ENCODE measurements at regions not wholly inside any gene's neighbourhood (a gene's known extent, or its start where the extent isn't known, plus 50 kb on each side); places are given as distances from the start of the nearest gene placed in this dataset.
"Not testable (repeated sequence)": the region's sequence is repeated elsewhere in the genome, so short reads cannot be mapped to it uniquely, and the experiment has no call there.

GRCh38 chr1:5769146-5769545, 223.1 kb downstream of the NPHP4 start:
- Mint-ChIP-seq H3K27ac (no peak overlapping the region), H3K27me3 (peaks cover 17% of the 10 kb centered on the region), H3K36me3 (ENCODE audit: low read depth) (no peaks in the 10 kb centered on the region), H3K4me3 (no peak overlapping the region), H3K4me1 (no peaks in the 10 kb centered on the region), H3K9me3 (no peaks in the 10 kb centered on the region)
- ATAC-seq (ENCODE audit: low read depth): no peak
- intact Hi-C loops (cut with micrococcal nuclease): no loop called here
- CTCF ChIA-PET: no interaction called here
- POLR2A ChIA-PET: no interaction called here
- no peak for TF ChIP-seq CTCF (IDR thresholded peaks at IDR 0.05)
- no peak for DNase-seq

GRCh38 chr1:5768014-5768413, 224.2 kb downstream of the NPHP4 start:
- no peak for DNase-seq
- POLR2A ChIA-PET: no interaction called here
- CTCF ChIA-PET: no interaction called here

GRCh38 chr1:5766996-5767395, 225.2 kb downstream of the NPHP4 start:
- POLR2A ChIA-PET; H3K36me3 Mint-ChIP-seq (ENCODE audit: low read depth); H3K9me3 Mint-ChIP-seq; H3K27ac Mint-ChIP-seq; ATAC-seq (ENCODE audit: low read depth); H3K4me1 Mint-ChIP-seq; intact Hi-C loops (cut with micrococcal nuclease); DNase-seq; CTCF ChIA-PET; H3K4me3 Mint-ChIP-seq: not testable (repeated sequence)
- peaks cover 17% of the 10 kb centered on the region for H3K27me3 Mint-ChIP-seq

More at GRCh38 chr1:5768014-5768413, 224.2 kb downstream of the NPHP4 start:
- Mint-ChIP-seq H3K4me1 (no peaks in the 10 kb centered on the region), H3K27ac (no peak overlapping the region), H3K27me3 (peaks cover 17% of the 10 kb centered on the region), H3K36me3 (ENCODE audit: low read depth) (no peaks in the 10 kb centered on the region), H3K4me3 (no peak overlapping the region), H3K9me3 (peaks cover 8% of the 10 kb centered on the region)
- ATAC-seq (ENCODE audit: low read depth): no peak
- intact Hi-C loops (cut with micrococcal nuclease): no loop called here
- TF ChIP-seq CTCF (IDR thresholded peaks at IDR 0.05): no peak

- intact Hi-C loops (cut with micrococcal nuclease): no loop called here
- Mint-ChIP-seq H3K27me3 (peaks cover 17% of the 10 kb centered on the region), H3K4me3 (no peak overlapping the region), H3K36me3 (ENCODE audit: low read depth) (no peaks in the 10 kb centered on the region), H3K9me3 (peaks cover 8% of the 10 kb centered on the region), H3K4me1 (no peaks in the 10 kb centered on the region), H3K27ac (no peak overlapping the region)
- TF ChIP-seq CTCF (IDR thresholded peaks at IDR 0.05): no peak
- ChIA-PET POLR2A (no interaction called here), CTCF (no interaction called here)
- DNase-seq (no peak), ATAC-seq (ENCODE audit: low read depth) (no peak)
Measured at GRCh38 chr1:5765997-5766913, 226.0 kb downstream of the NPHP4 start.

- ChIA-PET POLR2A (no interaction called here), CTCF (no interaction called here)
- ATAC-seq (ENCODE audit: low read depth): no peak
- Mint-ChIP-seq H3K27me3 (peaks cover 12% of the 10 kb centered on the region), H3K9me3 (peaks cover 10% of the 10 kb centered on the region), H3K4me3 (no peak overlapping the region), H3K27ac (no peak overlapping the region), H3K4me1 (no peaks in the 10 kb centered on the region), H3K36me3 (ENCODE audit: low read depth) (no peaks in the 10 kb centered on the region)
- intact Hi-C loops (cut with micrococcal nuclease): no loop called here
- no peak for DNase-seq
- no peak for TF ChIP-seq CTCF (IDR thresholded peaks at IDR 0.05)
Measured at GRCh38 chr1:5765483-5765882, 226.7 kb downstream of the NPHP4 start.

Measured in activated B cell treated with CpG ODN at 0.5 μM for 24 hours (primary cell).